ENCODE measurements at regions not wholly inside any gene's neighbourhood (a gene's known extent, or its start where the extent isn't known, plus 50 kb on each side); places are given as distances from the start of the nearest gene placed in this dataset.

- Histone ChIP-seq H3K27me3 (replicated peaks; ENCODE audit: control insufficient read depth, insufficient read depth, low read length, poor library complexity, severe bottlenecking) (no peaks in the 10 kb centered on the region), H3K4me1 (ENCODE audit: control insufficient read depth, insufficient read depth, low read length, poor library complexity, severe bottlenecking) (no peaks in the 10 kb centered on the region), H3K36me3 (ENCODE audit: control insufficient read depth, insufficient read depth, low read length) (no peaks in the 10 kb centered on the region), H3K9me3 (ENCODE audit: control insufficient read depth, low read length) (no peaks in the 10 kb centered on the region), H3K4me3 (ENCODE audit: insufficient read depth, low read depth, low read length, poor library complexity, severe bottlenecking) (no peak overlapping the region), H3K27ac (ENCODE audit: insufficient read depth, low read length, poor library complexity, severe bottlenecking) (no peak overlapping the region)
- no peak for DNase-seq
Observed at GRCh38 chr15:66895794-66896453, 169.5 kb upstream of the SMAD3 start.

- Histone ChIP-seq H3K27ac (ENCODE audit: insufficient read depth, low read length, poor library complexity, severe bottlenecking) (no peak overlapping the region), H3K36me3 (ENCODE audit: control insufficient read depth, insufficient read depth, low read length) (no peaks in the 10 kb centered on the region), H3K9me3 (ENCODE audit: control insufficient read depth, low read length) (no peaks in the 10 kb centered on the region), H3K27me3 (replicated peaks; ENCODE audit: control insufficient read depth, insufficient read depth, low read length, poor library complexity, severe bottlenecking) (no peaks in the 10 kb centered on the region), H3K4me3 (ENCODE audit: insufficient read depth, low read depth, low read length, poor library complexity, severe bottlenecking) (no peak overlapping the region), H3K4me1 (ENCODE audit: control insufficient read depth, insufficient read depth, low read length, poor library complexity, severe bottlenecking) (no peaks in the 10 kb centered on the region)
- no peak for DNase-seq
Observed at GRCh38 chr15:66896611-66897010, 168.8 kb upstream of the SMAD3 start.

- DNase-seq: no peak
- H3K27ac ChIP-seq (ENCODE audit: insufficient read depth, low read length, poor library complexity, severe bottlenecking): no peak overlapping the region
- H3K36me3 ChIP-seq (ENCODE audit: control insufficient read depth, insufficient read depth, low read length): no peaks in the 10 kb centered on the region
Observed at GRCh38 chr15:66897416-66897815, 168.0 kb upstream of the SMAD3 start.

GRCh38 chr15:66897971-66898370 is 167.4 kb upstream of the SMAD3 start:
- H3K27ac ChIP-seq (ENCODE audit: insufficient read depth, low read length, poor library complexity, severe bottlenecking): no peak overlapping the region
- H3K27me3 ChIP-seq (replicated peaks; ENCODE audit: control insufficient read depth, insufficient read depth, low read length, poor library complexity, severe bottlenecking): no peaks in the 10 kb centered on the region
- no peaks in the 10 kb centered on the region for H3K9me3 ChIP-seq (ENCODE audit: control insufficient read depth, low read length)
- H3K4me1 ChIP-seq (ENCODE audit: control insufficient read depth, insufficient read depth, low read length, poor library complexity, severe bottlenecking): no peaks in the 10 kb centered on the region
- DNase-seq: no peak
- H3K4me3 ChIP-seq (ENCODE audit: insufficient read depth, low read depth, low read length, poor library complexity, severe bottlenecking): no peak overlapping the region
- no peaks in the 10 kb centered on the region for H3K36me3 ChIP-seq (ENCODE audit: control insufficient read depth, insufficient read depth, low read length)

More at GRCh38 chr15:66897416-66897815, 168.0 kb upstream of the SMAD3 start:
- Histone ChIP-seq H3K4me1 (ENCODE audit: control insufficient read depth, insufficient read depth, low read length, poor library complexity, severe bottlenecking) (no peaks in the 10 kb centered on the region), H3K4me3 (ENCODE audit: insufficient read depth, low read depth, low read length, poor library complexity, severe bottlenecking) (no peak overlapping the region), H3K27me3 (replicated peaks; ENCODE audit: control insufficient read depth, insufficient read depth, low read length, poor library complexity, severe bottlenecking) (no peaks in the 10 kb centered on the region), H3K9me3 (ENCODE audit: control insufficient read depth, low read length) (no peaks in the 10 kb centered on the region)

- Histone ChIP-seq H3K4me3 (ENCODE audit: insufficient read depth, low read depth, low read length, poor library complexity, severe bottlenecking) (no peak overlapping the region), H3K36me3 (ENCODE audit: control insufficient read depth, insufficient read depth, low read length) (no peaks in the 10 kb centered on the region), H3K4me1 (ENCODE audit: control insufficient read depth, insufficient read depth, low read length, poor library complexity, severe bottlenecking) (no peaks in the 10 kb centered on the region), H3K27ac (ENCODE audit: insufficient read depth, low read length, poor library complexity, severe bottlenecking) (no peak overlapping the region), H3K27me3 (replicated peaks; ENCODE audit: control insufficient read depth, insufficient read depth, low read length, poor library complexity, severe bottlenecking) (no peaks in the 10 kb centered on the region), H3K9me3 (ENCODE audit: control insufficient read depth, low read length) (no peaks in the 10 kb centered on the region)
- DNase-seq: no peak
Observed at GRCh38 chr15:66898656-66899386, 166.6 kb upstream of the SMAD3 start.

- Histone ChIP-seq H3K4me3 (ENCODE audit: insufficient read depth, low read depth, low read length, poor library complexity, severe bottlenecking) (no peak overlapping the region), H3K36me3 (ENCODE audit: control insufficient read depth, insufficient read depth, low read length) (no peaks in the 10 kb centered on the region), H3K4me1 (ENCODE audit: control insufficient read depth, insufficient read depth, low read length, poor library complexity, severe bottlenecking) (no peaks in the 10 kb centered on the region), H3K9me3 (ENCODE audit: control insufficient read depth, low read length) (no peaks in the 10 kb centered on the region), H3K27me3 (replicated peaks; ENCODE audit: control insufficient read depth, insufficient read depth, low read length, poor library complexity, severe bottlenecking) (no peaks in the 10 kb centered on the region), H3K27ac (ENCODE audit: insufficient read depth, low read length, poor library complexity, severe bottlenecking) (no peak overlapping the region)
- no peak for DNase-seq
Observed at GRCh38 chr15:66899555-66900350, 165.6 kb upstream of the SMAD3 start.

- DNase-seq: no peak
- Histone ChIP-seq H3K27ac (ENCODE audit: insufficient read depth, low read length, poor library complexity, severe bottlenecking) (no peak overlapping the region), H3K27me3 (replicated peaks; ENCODE audit: control insufficient read depth, insufficient read depth, low read length, poor library complexity, severe bottlenecking) (no peaks in the 10 kb centered on the region), H3K36me3 (ENCODE audit: control insufficient read depth, insufficient read depth, low read length) (no peaks in the 10 kb centered on the region), H3K4me3 (ENCODE audit: insufficient read depth, low read depth, low read length, poor library complexity, severe bottlenecking) (no peak overlapping the region), H3K9me3 (ENCODE audit: control insufficient read depth, low read length) (no peaks in the 10 kb centered on the region), H3K4me1 (ENCODE audit: control insufficient read depth, insufficient read depth, low read length, poor library complexity, severe bottlenecking) (no peaks in the 10 kb centered on the region)
Observed at GRCh38 chr15:66900586-66901310, 164.7 kb upstream of the SMAD3 start.

- no peaks in the 10 kb centered on the region for H3K27me3 ChIP-seq (replicated peaks; ENCODE audit: control insufficient read depth, insufficient read depth, low read length, poor library complexity, severe bottlenecking)
- no peak overlapping the region for H3K27ac ChIP-seq (ENCODE audit: insufficient read depth, low read length, poor library complexity, severe bottlenecking)
- H3K36me3 ChIP-seq (ENCODE audit: control insufficient read depth, insufficient read depth, low read length): no peaks in the 10 kb centered on the region
- H3K4me3 ChIP-seq (ENCODE audit: insufficient read depth, low read depth, low read length, poor library complexity, severe bottlenecking): no peak overlapping the region
- no peaks in the 10 kb centered on the region for H3K9me3 ChIP-seq (ENCODE audit: control insufficient read depth, low read length)
- no peaks in the 10 kb centered on the region for H3K4me1 ChIP-seq (ENCODE audit: control insufficient read depth, insufficient read depth, low read length, poor library complexity, severe bottlenecking)
- DNase-seq: no peak
Observed at GRCh38 chr15:66901336-66902100, 163.9 kb upstream of the SMAD3 start.

GRCh38 chr15:66905185-66905584 is 160.2 kb upstream of the SMAD3 start:
- no peak for DNase-seq
- Histone ChIP-seq H3K27ac (ENCODE audit: insufficient read depth, low read length, poor library complexity, severe bottlenecking) (no peak overlapping the region), H3K4me3 (ENCODE audit: insufficient read depth, low read depth, low read length, poor library complexity, severe bottlenecking) (no peak overlapping the region), H3K27me3 (replicated peaks; ENCODE audit: control insufficient read depth, insufficient read depth, low read length, poor library complexity, severe bottlenecking) (no peaks in the 10 kb centered on the region), H3K36me3 (ENCODE audit: control insufficient read depth, insufficient read depth, low read length) (no peaks in the 10 kb centered on the region), H3K4me1 (ENCODE audit: control insufficient read depth, insufficient read depth, low read length, poor library complexity, severe bottlenecking) (no peaks in the 10 kb centered on the region), H3K9me3 (ENCODE audit: control insufficient read depth, low read length) (no peaks in the 10 kb centered on the region)
